ENCODE measurements at regions not wholly inside any gene's neighbourhood (a gene's known extent, or its start where the extent isn't known, plus 50 kb on each side); places are given as distances from the start of the nearest gene placed in this dataset.

GRCh38 chr3:25235031-25235430 is 193.0 kb upstream of the RARB start:
- no peak for TF ChIP-seq ZFX (IDR thresholded peaks at IDR 0.05; ENCODE audit: borderline replicate concordance)
- TF ChIP-seq CTCF (IDR thresholded peaks at IDR 0.05): no peak

GRCh38 chr3:25235466-25235865 is 192.6 kb upstream of the RARB start:
- TF ChIP-seq CTCF (IDR thresholded peaks at IDR 0.05): no peak
- H3K27ac ChIP-seq: no peak overlapping the region

More at GRCh38 chr3:25235031-25235430, 193.0 kb upstream of the RARB start:
- H3K27ac ChIP-seq: no peak overlapping the region

GRCh38 chr3:25237602-25238001 is 190.5 kb upstream of the RARB start:
- no peak overlapping the region for H3K27ac ChIP-seq
- TF ChIP-seq CTCF (IDR thresholded peaks at IDR 0.05): no peak
- TF ChIP-seq ZFX (IDR thresholded peaks at IDR 0.05; ENCODE audit: borderline replicate concordance): no peak

- H3K27ac ChIP-seq: no peak overlapping the region
- no peak for TF ChIP-seq CTCF (IDR thresholded peaks at IDR 0.05)
Measured at GRCh38 chr3:25239042-25239441, 189.0 kb upstream of the RARB start.

- no peak for TF ChIP-seq CTCF (IDR thresholded peaks at IDR 0.05)
- TF ChIP-seq ZFX (IDR thresholded peaks at IDR 0.05; ENCODE audit: borderline replicate concordance): no peak
- no peak overlapping the region for H3K27ac ChIP-seq
Measured at GRCh38 chr3:25246913-25247312, 181.2 kb upstream of the RARB start.

- H3K27ac ChIP-seq: no peak overlapping the region
- TF ChIP-seq CTCF (IDR thresholded peaks at IDR 0.05) (no peak), ZFX (IDR thresholded peaks at IDR 0.05; ENCODE audit: borderline replicate concordance) (no peak)
Measured at GRCh38 chr3:25252291-25252690, 175.8 kb upstream of the RARB start.

- H3K27ac ChIP-seq: no peak overlapping the region
- TF ChIP-seq ZFX (IDR thresholded peaks at IDR 0.05; ENCODE audit: borderline replicate concordance): no peak
Measured at GRCh38 chr3:25257026-25257425, 171.0 kb upstream of the RARB start.

GRCh38 chr3:25259871-25260270 is 168.2 kb upstream of the RARB start:
- TF ChIP-seq CTCF (IDR thresholded peaks at IDR 0.05) (no peak), ZFX (IDR thresholded peaks at IDR 0.05; ENCODE audit: borderline replicate concordance) (no peak)
- H3K27ac ChIP-seq: no peak overlapping the region
